Hematopoietic multipotent progenitor cell treated with erythropoietin and hydrocortisone succinate and interleukin-3 and kit ligand, for 6 days (in vitro differentiated cells): ENCODE measurements at regions not wholly inside any gene's neighbourhood (a gene's known extent, or its start where the extent isn't known, plus 50 kb on each side); places are given as distances from the start of the nearest gene placed in this dataset.

Experiments
- DNase-seq: peaks from one replicate; pipeline ENCODE4 v3.0.0-alpha.2; 2015

- DNase-seq = no peak
These were observed 295.8 kb downstream of the GABRB3 start for GRCh38 chr15:26477044-26477443.

DNA sequence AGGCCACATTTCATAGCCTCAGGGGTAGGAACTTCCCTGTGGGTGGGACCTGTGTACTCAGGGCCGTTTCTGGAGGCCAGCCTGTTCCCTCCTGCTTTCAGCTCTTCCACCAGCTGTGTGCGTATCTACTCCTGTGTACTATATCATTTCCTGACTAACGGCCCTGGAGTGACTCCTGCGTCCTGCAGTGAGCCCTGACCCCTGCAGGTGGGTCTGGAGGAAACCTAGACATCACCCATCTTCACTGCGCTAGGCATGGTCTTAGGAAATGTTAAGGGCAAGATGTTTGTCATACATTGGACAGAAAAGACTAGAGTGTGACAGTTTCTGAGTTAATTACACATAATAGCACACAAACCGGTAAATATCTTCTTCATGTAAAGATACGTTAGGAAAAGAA is 297.3 kb downstream of the GABRB3 start:
- DNase-seq = no peak

- no peak for DNase-seq
These were observed 300.2 kb downstream of the GABRB3 start for GRCh38 chr15:26472661-26473060.

GRCh38 chr15:26461847-26462608 is 310.8 kb downstream of the GABRB3 start:
- DNase-seq = no peak

- DNase-seq = no peak
These were observed 312.7 kb downstream of the GABRB3 start for GRCh38 chr15:26460165-26460564.

GRCh38 chr15:26455828-26456227 is 317.0 kb downstream of the GABRB3 start:
- DNase-seq = no peak

GRCh38 chr15:26453914-26454313 is 319.0 kb downstream of the GABRB3 start:
- DNase-seq = no peak

DNA sequence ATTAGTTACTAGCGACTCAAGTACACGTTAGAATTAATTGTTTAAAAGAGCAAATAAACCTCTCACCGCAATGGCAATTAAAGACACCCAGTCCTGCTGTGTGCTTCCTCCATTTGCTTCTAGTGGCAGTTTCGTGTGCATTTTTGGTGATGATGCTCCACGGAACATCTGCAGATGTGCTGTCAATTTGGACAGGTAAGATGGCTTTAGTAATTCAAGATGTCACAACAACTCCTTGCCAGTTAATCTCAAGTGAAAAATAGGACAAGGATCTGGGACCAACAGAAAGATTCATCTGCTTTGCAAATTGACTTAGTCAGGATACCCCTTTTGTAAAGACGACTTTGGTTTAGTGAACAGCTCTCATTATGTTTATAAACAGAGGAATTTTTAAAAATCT is 320.9 kb downstream of the GABRB3 start:
- DNase-seq = no peak

DNA sequence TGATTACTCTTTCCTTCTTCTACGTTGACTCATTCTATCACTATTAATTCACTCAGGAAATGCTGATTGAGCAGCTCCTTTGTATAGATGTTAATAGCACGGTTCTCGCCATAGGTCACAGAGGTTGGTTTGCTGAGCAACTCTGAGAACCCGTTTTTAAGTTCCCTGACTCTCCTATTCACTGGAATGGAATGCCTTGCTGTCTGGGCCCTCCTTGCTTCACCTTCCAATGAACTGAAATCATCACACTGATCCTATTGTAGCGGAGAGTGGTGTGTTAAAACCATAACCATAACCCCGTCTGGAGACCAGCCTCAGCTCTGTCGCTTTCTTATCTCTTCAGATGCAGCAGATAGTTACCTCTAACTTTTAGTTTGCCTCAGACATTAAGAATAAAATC is 323.6 kb downstream of the GABRB3 start:
- no peak for DNase-seq

GRCh38 chr15:26443321-26443720 is 329.5 kb downstream of the GABRB3 start:
- no peak for DNase-seq

DNA sequence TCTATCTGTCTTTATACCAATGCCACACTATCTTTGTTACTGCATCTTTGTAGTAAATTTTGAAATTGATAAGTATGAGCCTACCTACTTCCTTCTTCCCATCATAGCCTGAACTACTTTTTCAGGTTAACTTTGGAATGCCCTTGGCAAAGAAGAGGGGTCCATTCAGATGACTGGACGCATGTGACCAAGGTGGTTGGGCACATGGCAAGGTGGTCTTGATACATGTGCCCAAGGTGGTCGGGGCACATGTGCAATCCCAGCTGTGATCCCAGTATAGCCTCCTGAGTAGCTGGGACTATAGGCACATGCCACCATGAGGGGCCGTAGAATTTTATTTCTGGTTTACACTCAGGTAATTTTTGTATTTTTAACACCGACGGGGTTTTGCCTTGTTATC is 330.2 kb downstream of the GABRB3 start:
- no peak for DNase-seq

- no peak for DNase-seq
These were observed 333.2 kb downstream of the GABRB3 start for GRCh38 chr15:26439681-26440080.

DNA sequence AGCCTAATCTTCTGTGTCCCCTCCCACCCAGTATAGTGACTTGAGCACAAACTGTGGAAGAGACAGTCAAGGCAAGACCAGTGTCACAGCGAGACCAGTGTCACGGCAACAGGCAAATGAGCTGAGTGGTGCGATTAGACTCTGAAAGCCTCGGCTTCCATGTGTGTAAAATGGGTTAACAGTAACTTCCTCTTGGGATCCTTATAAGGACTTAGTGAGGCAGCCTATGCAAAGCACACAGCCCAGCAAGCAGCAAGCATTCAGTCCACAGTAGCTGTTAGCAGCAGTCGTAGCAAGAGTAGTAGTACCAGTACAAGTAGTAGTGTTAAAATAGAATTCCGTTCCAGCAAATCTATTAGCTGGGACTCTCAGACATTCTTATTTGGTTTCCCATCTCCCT is 334.1 kb downstream of the GABRB3 start:
- no peak for DNase-seq

- DNase-seq = no peak
These were observed 334.6 kb downstream of the GABRB3 start for GRCh38 chr15:26438316-26438715.

DNA sequence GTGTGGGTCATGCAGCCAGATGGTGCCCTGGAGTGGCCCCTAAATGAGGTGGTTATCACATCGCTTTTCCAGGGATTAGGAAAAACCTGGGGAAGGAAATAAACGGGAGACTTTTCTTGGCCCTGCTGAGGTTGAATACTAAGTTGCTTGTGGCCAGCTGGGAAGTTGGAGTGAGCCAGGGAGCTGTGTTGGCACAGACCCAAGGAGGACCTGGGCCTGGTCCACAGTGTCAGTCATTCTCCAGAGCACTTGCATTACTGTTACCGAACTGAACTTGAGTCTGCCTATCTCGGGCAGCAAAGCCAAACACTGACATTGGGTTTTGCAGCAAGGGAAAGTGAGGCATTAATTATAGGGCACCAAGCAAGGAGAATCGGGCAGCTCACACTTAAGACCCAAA is 339.0 kb downstream of the GABRB3 start:
- no peak for DNase-seq

DNA sequence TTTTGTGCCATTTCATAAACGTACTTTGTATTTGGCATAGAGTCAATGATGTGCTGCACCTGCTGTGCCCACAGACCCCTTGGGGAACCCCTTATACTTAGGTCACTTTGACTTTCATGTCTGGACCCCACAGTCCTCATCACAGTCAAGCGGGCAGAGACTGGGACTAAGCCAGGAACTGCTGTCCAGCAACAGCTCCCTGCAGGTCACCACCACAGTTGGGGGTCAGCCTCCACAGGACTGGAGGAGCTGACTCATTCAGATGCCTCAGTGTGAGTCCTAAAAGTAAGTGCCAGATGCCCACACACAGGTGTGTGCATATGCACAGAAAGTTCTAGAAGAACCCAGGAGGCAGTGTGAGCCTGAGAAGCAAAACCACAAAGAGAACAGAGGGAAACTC is 339.8 kb downstream of the GABRB3 start:
- DNase-seq = no peak

DNA sequence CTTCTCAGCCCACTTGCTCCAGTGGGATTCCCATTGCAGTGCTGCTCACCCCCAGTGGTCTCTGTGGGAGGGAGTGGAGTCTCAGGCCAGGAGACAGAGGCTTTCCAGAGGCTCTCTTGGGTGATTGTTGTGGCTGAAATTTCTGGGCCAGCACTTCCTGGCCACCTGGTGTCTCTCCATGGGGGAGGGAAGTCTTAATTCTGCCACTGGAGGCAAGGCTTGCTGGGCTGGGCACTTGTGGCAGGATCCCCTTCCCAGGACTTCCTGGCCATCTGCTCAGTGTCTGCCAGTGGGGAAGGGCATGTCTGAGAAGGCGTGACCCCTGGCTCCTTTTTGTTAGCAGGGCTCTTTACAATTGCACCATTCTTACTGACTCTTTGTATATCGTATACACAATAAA is 351.8 kb downstream of the GABRB3 start:
- DNase-seq = no peak

DNA sequence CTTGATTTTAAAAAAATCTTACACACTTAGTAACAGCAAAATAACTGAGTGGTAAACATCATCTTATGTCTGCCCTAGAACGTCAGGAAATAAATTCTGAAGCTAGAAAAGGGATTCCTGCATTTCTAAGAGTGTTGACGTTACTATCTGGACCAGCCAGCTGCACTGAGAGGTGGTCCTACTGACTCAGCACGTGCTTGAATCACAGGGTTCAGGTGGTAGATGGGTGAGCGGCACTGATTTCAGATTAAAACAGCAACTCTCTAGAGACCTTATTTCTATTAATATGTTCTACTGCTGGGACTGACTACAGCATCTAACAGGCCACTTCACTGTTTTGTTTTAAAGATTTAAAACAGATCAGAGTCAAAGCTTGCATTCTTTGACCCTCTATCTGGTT is 377.2 kb downstream of the GABRB3 start:
- DNase-seq = no peak

DNA sequence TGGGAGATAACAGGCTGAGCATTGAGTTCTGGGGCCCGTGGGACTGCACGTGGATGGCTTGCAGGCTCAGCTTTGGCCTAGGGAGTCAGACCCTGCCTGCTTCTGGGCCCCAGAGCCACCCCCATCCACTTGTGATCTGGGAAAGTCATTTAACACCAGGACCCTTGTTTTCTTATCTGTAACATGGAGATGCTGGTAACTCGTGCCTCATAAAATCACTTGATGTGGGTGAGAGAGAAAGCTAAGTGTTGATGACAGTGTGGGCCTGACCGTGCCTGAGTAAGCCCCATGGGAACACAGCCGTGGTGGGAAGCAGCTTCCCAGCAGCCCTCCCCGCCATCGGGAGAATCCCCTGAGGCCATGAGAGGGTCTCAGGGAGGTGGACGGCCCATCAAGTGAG is 378.1 kb downstream of the GABRB3 start:
- DNase-seq = no peak

GRCh38 chr15:26392956-26393355 is 379.9 kb downstream of the GABRB3 start:
- DNase-seq = no peak

DNA sequence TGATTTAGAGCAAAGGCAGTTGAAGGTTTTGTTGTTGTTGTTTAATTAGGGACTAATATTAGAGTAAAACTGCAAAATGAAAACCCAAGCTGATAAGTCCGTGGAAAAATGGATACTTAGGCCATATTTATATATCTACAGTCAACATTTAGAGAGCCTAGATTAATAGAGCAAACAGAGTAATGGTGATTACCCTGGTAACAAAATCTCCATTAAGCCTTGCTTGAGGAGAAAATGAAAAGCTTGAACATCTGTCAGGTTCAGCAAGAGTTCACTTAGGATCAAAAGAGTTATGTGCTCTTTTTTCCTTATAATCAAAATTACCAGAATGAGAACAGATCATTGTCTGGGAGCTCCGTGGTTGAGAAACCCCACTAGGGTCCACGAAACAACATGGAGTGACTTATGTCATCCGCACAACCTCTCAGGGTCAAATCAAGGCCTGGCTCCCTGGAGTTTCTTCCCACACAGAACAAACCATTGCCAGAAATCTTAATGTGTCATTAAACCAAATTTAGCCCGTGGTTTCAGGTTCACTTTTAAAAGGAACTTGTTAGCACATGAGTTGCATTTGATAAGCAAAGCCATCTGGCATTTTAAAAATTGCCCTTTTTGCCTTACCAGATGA is 381.2 kb downstream of the GABRB3 start:
- DNase-seq = no peak

- DNase-seq = no peak
These were observed 390.3 kb downstream of the GABRB3 start for GRCh38 chr15:26382444-26383072.

DNA sequence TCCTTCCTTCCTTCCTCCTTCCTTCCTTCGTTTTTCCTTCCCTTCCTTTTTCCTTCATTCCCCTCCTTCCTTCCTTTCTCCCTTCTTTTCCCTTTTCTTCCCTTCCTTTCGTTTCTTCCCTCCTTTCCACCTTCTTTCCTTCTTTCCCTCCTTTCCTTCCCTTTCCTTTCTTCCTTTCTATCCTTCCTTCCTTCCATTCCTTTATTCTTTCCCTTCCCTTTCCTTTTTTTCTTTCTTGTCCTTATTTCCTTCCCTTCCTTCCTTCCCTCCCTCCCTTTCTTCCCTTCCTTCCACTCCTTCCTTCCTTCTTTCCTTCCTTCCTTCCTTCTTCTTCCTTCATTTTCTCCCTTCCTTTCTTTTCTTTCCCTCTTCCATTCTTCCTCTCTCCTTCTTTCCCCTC is 394.6 kb downstream of the GABRB3 start:
- DNase-seq = no peak

GRCh38 chr15:26376243-26376642 is 396.6 kb downstream of the GABRB3 start:
- no peak for DNase-seq
